Esophagus squamous epithelium (tissue), 4 donors: ENCODE measurements at regions not wholly inside any gene's neighbourhood (a gene's known extent, or its start where the extent isn't known, plus 50 kb on each side); places are given as distances from the start of the nearest gene placed in this dataset.

ENCODE experiments used
- CTCF ChIP-seq, 6 experiments: fragments of 450-650 bp in 4 of 6; fragments of 200-600 bp in 2 of 6; sonication (generic) in 2 of 6; IDR thresholded peaks; one replicate each; pipeline ENCODE4 v1.5.1; 2016 to 2019; ENCODE audit warnings: antibody characterized with exemption in 6 of 6, mild to moderate bottlenecking in 4 of 6, moderate library complexity in 4 of 6
- POLR2A ChIP-seq, 4 donors: fragments of 450-650 bp; IDR thresholded peaks; one replicate each; pipeline ENCODE4 v1.6.1; 2017; ENCODE audit warnings: antibody characterized with exemption in 4 of 4, mild to moderate bottlenecking in 4 of 4, moderate library complexity in 3 of 4

- TF ChIP-seq CTCF (IDR thresholded peaks at IDR 0.05) (no peak), POLR2A (IDR thresholded peaks at IDR 0.05) (no peak)
These were observed 759.4 kb downstream of the DIAPH3 start for GRCh38 chr13:59404331-59404730.
